ENCODE measurements at regions not wholly inside any gene's neighbourhood (a gene's known extent, or its start where the extent isn't known, plus 50 kb on each side); places are given as distances from the start of the nearest gene placed in this dataset.

DNA sequence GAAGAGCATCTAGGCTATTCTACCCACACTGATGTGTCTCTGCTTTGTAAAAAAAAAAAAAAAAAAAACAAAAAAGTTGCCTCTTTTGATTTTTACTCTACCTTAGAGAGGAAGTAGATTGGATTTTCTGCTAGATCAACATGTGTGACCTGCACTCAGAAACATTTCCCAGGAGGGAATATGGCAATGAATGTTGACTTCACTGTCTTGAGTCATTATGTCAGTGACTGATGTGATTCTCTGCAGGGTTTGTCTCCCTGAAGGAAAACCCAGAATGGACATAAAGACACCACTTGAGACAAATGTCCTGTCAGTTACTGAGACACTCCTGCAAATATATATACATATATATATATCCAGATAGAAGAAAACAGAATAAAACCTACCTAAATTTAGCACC is 370.3 kb downstream of the BMPER start:
- no peak for DNase-seq

DNA sequence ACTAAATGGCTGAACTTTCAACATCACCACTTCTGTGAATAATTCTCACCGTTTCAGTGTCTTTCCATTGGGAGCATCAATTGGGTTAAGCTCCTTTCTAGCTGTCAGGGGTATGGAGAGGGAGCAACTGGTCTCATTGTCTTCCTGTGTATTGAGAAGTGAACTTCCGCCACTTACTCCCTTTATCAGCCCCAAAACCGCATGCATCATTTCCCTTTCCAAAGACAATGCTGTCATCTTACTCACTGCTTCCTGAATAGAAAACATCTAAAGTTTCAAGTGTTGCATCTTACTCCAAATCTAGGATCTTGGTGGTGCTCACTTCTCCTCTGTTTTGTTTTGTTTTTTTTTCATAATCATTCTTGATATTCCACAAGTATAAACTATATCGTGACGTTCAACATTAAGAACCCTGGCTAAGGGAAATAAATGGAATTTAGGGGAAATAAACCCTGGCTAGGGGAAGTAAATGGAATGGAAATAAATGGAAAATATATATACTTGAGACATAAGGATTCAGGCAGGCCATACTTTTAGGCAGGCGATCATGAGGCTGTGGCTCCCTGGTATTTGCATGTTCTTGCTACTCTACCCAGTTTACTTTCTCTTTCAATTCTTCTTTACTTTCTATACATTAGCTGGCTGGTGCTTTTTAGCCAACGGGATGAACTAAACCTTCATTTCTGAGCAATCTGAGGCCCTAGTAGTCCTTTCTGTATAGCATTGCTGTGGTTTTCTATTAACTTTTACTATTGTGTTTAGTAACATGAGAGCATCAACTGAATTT is 371.9 kb downstream of the BMPER start:
- no peak for DNase-seq

DNA sequence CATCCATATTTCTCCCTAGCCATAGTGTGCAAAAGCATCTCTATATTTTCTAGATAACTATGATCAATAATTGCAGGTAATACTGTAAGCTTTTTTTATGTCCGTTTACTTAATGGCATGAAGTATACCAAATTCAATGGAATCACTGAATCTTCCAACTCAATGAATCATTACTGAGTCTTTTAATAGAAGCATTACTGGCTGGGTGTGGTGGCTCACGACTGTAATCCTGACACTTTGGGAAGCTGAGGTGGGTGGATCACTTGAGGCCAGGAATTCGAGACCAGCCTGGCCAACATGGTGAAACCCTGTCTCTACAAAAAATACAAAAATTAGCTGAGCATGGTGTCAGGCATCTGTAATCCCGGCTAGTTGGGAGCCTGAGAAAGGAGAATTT is 372.5 kb downstream of the BMPER start:
- no peak for DNase-seq

DNA sequence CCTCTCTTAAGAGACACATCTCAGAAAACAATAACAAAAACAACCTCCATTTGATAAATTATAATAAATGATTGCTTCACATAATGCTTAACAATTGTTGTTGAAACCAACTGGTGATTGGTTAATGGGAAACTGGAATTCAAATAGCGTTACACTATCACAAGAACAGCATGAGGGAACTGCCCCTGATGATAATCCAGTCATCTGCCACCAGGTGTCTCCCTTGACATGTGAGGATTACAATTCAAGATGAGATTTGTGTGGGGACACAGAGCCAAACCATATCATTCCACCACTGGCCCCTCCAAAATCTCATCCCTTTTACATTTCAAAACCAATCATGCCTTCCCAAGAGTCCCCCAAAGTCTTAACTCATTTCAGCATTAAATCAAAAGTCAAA is 375.9 kb downstream of the BMPER start:
- no peak for DNase-seq

DNA sequence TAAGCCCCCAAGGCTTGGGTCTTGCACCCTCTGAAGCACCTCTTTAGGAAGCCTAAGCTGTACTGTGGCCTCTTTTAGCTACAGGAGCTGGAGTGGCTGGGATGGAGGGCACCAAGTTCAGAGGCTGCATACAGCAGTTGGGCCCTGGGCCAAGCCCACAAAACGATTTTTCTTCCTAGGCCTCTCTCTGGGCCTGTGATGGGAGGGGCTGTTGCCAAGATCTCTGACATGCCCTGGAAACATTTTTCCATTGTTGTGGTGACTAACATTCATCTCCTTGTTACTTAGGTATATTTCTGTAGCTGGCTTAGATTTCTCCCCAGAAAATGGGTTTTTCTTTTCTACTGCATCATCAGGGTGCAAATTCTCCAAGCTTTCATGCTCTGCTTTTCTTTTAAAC is 375.7 kb upstream of the NPSR1 start:
- DNase-seq, result no peak

DNA sequence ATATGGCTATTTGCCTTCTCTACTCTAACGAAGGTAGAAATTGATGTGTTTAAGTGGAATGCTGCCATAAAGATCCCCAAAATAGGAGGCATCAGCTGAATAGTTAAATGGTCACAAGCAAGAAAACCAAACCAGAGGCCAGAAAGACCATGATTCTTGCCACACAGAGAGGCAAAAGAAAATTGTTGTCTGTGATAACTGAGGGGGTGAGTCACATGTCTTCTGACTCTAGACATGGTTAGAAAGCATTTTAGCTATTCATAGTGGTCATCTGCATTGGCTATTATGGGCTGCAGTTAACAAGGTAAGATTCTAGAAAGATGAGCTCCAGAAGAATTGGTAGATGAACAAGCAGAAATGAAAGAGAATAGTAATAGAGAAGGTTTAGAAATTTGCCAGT is 361.4 kb upstream of the NPSR1 start:
- no peak for DNase-seq

DNA sequence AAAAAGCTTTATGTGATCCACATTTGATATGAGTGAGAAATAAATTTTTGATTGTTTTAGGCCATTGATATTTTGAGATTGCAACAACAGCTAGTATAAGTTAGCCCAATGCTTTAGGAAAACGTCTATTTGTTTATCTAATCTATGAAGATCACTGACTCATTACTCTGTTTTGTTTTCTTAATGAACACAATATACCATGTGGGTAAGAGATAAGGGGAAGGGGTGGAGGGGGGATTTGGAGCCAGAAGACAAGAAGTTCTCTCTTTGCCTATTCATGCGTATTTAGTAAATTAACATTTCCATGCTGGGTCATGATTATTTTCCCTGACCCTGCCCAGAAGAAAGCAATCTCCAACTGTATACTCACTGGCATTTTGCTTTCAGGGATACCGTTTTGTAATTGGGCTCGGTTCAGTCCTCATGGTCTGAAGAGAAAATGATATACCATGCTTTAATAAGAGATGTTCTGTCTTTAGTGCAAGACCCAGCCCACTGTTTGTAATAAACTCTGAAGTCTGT is 359.5 kb upstream of the NPSR1 start:
- DNase-seq, result no peak

DNA sequence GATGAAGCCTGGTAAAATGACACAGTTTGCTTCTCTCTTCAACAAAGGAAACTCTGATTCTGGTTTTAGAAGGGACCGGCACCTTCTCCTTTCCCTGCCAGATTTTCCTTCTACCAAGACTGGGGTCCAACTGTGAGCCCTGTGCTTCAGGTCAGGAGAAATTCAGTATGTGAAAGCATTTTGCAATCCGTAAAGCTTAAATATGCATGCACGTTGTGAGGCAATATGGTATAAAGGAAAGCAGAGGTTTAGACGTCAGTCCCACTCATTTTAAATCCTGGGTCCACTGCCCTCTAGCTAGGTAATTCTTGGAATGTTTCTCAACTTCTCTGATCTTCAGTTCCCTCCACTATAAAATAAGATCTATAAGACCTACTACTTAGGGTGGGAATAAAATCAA is 359.0 kb upstream of the NPSR1 start:
- DNase-seq, result no peak

DNA sequence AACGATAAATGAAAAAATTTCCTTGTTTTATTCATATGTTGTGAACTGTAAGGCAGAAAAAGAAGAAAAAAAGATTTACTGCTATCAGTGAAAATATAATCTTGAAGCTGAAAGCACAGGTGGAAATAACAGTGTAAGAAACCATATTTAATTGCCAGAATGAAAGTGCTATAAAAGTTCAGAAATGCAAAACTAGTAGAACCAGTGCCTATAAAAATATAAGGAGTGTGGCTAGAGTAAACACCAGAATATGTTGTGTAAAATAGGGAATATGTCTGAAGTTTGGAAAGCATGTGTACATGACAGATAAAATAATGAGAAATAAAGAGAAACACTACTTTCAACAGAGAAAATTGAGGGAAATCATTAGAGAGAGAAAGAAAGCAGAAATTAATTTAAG is 350.5 kb upstream of the NPSR1 start:
- DNase-seq, result no peak

DNA sequence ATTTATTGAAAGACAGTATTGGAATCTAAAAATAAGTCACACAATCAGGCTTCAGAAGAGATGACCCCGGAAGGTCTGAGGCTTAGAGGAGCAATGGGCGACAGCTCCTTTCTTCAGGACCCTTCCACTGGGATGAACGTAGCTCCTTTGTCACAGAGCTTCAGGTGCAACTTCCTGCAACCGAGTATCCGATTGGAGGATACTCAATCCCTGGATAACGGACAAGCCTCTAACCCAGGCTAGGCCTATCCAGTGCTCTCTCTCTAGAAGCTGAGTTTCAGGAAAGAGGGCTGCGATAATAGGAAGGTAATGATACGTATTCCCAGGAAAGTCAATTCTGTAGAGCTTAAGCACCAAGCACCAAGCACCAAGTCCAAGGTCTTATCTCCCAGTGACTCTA is 349.4 kb upstream of the NPSR1 start:
- no peak for DNase-seq

DNA sequence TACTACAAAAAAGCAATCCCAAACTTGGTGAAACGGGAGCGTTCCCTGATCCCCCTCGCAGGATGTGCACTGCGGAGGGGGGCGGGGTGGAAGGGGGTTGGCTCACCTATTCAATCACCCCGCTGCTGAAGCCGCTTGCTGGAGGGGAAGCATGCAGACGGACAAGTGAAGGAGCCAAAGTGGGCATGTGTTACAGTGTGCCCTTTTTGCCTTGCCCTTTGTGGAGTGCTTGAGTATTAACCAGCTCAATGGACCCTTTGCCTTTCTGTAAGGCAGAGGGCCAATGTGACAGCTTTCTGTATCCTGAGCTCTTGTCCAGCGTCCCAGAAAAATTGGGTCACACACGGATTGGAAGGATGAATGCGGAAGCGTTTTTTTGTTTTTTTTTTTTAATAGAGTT is 348.9 kb upstream of the NPSR1 start:
- peak in 31 of 58 donors; percentile 1 to 65 (median 13) for DNase-seq

DNA sequence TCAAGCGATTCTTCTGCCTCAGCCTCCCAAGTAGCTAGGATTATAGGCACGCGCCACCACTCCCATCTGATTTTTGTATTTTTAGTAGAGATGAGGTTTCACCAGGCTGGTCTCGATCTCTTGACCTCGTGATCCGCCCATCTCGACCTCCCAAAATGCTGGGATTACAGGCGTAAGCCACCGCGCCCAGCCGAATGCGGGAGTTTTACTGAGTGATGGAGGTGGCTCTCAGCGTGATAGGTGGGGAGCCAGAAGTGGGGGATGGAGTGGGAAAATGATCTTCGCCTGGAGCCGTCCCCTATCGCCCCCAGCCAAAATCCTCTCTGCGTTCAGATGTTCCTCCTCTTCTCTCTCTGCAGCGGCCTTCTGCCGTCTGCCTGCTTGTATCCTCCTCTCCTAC is 348.4 kb upstream of the NPSR1 start:
- DNase-seq, result no peak

DNA sequence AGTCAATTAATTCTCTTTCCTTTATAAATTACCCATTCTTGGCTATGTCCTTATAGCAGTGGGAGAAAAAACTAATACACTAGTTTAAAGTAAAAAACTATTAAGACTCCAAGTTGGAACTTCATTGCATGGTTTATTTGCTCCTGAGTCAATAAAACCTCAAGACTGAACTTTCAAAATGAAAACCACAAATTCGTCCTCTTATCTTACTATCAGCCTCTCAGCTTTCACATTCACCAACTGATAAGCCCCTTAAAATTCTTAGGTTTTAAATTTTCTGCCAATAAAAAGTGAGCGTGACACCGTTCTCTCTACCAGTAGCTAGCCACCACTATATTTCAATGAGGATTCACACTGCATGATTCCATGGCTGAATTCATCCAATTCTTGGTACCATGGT is 346.4 kb upstream of the NPSR1 start:
- no peak for DNase-seq

DNA sequence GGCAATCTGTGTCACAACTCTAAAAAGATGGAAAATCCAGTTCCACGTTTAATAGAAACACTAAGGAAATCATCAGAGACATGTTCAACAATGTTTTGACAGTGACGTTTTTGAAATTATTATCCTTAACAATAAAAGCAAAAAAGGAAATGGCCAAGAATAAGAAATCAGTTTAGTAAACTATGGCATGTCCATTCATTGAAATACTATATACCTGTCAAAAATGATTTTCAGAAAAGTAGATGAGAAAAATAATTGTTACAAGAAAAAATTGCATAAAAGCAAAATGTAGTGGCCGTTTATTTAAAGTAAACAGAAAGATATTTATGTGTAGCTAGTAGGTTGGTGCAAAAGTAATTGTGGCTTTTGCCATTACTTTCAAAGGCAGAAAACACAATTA is 345.4 kb upstream of the NPSR1 start:
- no peak for DNase-seq

DNA sequence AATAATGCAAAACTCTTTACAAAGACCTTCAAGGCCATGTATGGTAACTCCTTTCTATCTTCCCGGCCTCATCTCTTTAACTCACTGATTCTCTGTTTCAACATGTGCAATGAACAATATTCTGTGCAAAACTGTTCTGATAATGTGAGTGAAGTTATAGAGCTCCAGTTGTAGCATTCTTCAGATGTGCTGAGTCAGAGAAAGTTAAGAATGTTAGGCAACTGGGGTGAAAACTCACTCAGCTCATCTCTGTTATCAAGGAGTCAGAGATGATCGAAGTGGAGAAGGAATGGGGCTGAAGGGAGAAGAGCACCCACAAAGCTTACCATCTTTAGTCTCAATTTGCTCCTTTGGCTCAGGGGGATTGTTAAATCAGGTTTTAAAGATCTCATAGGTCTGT is 344.7 kb upstream of the NPSR1 start:
- no peak for DNase-seq

DNA sequence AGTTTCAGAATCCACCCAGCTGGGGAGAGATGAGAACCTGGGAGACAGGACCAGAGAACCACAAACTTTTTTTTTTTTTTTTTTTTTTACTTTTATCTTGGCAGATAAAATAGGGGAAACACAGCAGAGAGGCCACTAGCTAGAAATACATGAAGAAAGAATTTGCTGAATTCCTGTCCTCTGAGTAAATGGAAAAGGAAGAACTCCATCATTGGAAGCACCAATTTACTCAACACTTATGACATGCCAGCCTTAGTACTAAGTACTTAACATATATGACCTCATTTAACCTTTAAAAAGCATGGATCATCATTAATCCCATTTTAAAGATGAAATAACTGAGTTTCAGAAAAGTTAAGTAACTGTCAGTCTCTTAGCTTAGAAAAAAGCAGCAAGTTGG is 343.0 kb upstream of the NPSR1 start:
- no peak for DNase-seq

DNA sequence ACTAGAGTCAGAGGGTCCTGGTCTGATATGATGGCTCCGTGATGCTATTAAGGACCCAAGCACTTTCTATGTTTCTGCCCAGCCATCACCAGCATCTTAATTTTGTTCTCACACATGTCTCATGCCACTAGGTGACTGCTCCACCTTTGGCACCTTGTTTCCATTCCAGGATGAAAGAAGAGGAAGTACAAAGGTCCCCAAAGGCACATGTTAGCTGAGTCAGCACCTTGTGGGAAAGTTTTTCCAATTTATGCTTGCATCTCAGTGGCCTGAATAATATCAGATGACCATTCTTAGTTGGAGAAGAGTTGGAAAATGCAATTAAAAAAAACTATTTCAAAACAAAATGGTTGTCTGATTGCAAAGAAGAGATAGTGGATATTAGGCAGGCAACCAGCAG is 341.0 kb upstream of the NPSR1 start:
- no peak for DNase-seq

DNA sequence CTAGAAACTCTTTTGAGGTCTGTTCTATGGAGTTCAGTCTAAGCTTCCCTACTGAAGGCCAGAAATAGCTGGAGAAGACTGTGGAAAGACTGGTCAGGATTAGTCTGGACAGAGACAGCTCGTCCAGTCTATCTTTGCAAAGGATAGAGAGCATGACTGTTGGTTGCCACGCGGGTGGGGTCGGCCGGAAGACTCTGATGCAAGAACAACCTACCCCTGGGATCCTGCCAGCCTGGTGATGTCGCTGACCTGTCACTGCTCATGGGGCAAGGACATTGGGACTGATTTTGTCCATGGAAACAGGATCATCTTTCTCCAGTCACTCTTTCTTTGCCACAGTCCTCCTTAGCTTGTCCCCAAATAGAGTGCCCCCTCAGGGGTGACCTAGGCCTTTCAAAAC is 337.6 kb upstream of the NPSR1 start:
- peak in 1 of 58 donors; percentile 0 for DNase-seq

DNA sequence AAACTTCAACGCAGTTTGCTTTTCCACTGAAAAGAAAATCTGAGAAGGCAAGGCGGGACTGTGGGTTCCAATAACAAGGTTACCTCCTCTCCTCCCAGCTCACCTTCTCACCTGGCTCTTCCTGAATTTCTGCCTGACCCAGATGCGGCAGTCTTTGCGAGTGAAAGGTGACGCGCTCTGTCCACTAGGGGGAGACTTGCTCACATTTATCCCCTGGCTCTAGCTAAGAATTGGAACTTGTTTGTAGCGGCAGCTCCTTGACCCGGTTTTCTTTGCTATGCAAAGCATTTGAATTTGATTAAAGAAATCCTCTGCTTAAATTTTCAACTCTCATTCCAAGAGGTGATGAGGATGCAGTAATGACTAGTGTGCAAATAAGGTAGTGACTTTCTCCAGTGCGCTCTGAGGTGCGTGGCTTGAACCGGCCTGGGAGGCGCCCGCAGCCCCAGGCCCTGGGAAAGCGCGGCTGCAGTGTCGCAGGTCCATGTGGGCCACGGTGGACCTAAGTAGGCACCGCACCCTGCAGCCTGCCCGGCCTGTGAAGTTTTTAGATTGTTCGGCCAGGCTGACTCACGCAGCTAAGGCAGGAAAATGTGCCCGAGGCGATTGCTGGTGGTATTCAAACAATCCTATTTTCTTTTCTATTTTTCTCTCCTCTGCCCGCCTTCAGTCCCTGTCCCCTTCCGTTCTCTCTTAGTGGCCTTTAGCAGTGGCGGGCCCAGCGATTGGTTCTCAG is 336.9 kb upstream of the NPSR1 start:
- DNase-seq, result peak in 44 of 58 donors; percentile 2 to 71 (median 20)

DNA sequence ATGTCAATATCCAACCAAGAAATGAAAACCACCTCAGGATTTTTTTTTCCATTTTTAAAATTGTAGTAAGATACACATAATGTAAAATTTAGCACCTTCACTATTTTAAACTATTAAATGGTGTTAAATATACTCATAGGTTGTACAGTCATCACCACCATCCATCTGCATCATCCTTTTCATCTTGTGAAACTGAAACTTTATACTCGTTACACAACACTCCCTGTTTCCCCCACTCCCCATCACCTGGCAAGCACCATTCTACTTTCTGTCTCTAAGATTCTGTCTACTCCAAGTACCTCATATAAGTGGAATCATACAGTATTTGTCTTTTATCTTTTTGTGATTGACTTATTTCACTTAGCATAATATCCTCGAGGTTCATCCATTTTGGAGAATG is 335.2 kb upstream of the NPSR1 start:
- DNase-seq, result no peak

DNA sequence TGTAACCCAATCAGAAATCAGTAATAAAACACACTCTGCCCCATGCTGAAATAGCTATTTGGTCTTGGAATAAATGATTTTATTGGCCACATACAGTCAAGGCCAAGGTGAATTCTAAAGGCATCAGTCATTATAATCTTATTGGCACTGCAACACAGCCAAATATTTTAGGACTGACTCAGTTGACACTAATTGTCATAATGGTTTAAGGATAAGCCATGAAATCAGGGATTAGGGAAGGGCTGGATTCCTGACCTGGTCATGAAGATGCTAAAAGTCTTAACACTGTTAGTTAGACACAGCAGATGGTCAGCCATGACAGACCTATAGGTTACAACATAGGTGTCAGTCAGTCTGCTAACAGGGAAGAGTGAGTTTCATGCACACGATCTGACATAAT is 330.3 kb upstream of the NPSR1 start:
- DNase-seq, result no peak

DNA sequence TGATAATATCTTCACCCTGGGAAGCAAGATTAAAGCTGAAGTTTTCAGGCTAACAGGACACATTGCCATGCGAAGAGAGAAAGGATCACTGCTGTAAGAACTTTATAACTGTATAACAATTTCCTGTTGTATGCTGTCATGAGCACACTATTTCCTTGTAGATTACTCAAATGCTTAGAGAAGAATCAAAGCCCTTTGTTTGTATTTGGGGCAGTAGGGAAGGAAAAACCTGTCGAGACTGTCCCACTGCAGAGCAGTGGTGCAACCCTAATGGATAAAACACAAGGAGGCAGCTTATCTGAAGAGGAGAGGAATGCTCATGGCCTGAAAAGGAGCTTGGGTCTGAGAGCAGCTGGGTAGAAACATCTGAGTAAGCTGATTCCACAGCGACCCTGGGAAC is 327.7 kb upstream of the NPSR1 start:
- no peak for DNase-seq

DNA sequence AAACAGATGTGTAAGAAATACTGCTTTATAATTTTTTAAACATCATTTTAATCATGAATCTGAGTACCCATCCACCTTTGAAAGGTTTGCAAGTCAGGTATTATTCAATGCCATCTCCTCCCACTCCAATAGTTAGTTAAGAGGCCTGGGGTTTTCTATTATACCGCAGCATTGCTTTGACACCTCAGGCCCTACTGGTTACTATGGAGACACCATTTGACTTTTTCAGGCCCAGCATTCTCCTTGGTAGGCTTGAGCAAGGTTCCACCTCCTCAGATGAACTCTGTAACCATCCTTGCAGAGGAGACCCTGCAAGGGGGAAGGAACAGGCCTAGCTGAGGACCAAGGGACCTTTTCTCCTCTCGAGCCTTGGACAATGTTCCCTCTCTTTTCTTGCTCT is 326.9 kb upstream of the NPSR1 start:
- no peak for DNase-seq
